Left lobe of liver (tissue), 2 donors: ENCODE measurements at regions not wholly inside any gene's neighbourhood (a gene's known extent, or its start where the extent isn't known, plus 50 kb on each side); places are given as distances from the start of the nearest gene placed in this dataset.

Experiments used
- ATAC-seq: fragments of 200-7000 bp; cut with Tn5 transposase; one replicate; pipeline ENCODE4 v1.9.1; 2020; ENCODE audit warnings: mild to moderate bottlenecking, moderate library complexity
- DNase-seq: peaks from one replicate; pipeline ENCODE4 v3.0.0-alpha.2; 2020; ENCODE audit warnings: low spot score
- donor health status: DM: no; HTN: no; CAD: no; lungs with moderate emphysema.
- donor health status: DM: no; HTN: yes; CAD: no.

GRCh38 chr1:229098903-229099578 is 171.9 kb upstream of the RAB4A start:
- DNase-seq (peak; percentile 87), ATAC-seq (peak; percentile 89)

DNA sequence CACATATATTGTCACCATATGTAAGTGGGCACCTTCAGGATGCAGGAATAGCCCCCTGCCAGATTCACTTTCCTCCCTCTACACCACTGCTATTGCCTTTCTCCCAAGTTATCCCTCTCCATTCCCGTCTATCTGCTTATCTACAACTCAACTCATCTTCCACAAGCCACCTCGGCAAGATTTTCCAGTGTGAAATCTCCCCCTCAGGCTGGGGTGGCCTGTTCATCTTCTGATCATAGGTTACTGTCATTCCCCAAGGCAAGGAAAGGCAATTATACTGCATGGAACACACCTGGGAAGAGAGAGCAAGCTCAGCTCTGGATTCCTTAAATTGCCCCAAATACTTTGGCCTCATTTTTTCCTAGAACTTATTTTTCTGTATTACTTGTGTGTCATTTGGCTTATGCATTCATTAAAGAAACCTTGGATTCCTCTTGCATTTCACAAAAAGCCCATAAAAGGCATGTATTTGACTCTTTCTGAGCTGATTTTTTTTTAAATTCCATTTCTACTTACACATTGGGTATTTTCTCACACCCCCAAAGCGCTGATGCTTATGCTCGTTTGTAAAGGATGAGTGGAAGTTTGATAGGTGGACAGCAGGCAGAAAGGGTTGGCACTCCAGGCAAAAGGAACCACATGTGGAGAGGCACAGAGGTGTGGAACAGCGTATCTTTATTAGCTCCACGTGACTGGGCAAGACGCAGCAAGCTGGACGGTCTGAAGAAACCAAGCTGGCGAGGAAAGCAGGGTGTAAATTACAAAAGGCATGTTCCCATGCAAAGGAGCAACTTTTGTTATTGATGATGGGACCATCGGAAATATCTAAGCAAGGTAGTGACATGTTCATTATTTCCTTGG is 169.7 kb upstream of the RAB4A start:
- DNase-seq, result peak; percentile 37
- ATAC-seq, result no peak

GRCh38 chr1:229102741-229103391 is 168.0 kb upstream of the RAB4A start:
- ATAC-seq, result peak; percentile 44
- DNase-seq, result peak; percentile 71

DNA sequence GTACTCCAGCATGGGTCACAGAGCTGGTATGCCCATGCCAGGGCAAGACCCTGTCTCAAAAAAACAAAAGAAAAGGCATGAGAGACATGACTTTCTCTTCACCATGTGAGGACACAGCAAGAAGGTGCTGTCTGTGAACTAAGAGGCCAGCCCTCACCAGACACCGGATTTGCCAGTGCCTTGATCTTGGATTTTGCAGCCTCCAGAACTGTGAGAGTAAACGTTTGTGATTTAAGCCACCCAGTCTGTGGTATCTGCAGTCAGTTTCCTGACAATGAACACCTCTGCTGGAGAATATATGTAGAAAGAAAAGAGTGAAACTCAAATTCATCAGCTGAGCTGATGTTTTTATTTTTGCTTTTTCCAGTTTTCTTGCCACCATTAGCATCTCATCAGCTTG is 166.3 kb upstream of the RAB4A start:
- no peak for ATAC-seq
- no peak for DNase-seq

- peak; percentile 63 for ATAC-seq
- peak; percentile 90 for DNase-seq
These were observed 165.8 kb upstream of the RAB4A start for GRCh38 chr1:229105109-229105508.

GRCh38 chr1:229105822-229106525 is 164.9 kb upstream of the RAB4A start:
- DNase-seq, result peak; percentile 40
- ATAC-seq, result no peak

- ATAC-seq (peak; percentile 17), DNase-seq (peak; percentile 48)
These were observed 164.3 kb upstream of the RAB4A start for GRCh38 chr1:229106526-229107125.

DNA sequence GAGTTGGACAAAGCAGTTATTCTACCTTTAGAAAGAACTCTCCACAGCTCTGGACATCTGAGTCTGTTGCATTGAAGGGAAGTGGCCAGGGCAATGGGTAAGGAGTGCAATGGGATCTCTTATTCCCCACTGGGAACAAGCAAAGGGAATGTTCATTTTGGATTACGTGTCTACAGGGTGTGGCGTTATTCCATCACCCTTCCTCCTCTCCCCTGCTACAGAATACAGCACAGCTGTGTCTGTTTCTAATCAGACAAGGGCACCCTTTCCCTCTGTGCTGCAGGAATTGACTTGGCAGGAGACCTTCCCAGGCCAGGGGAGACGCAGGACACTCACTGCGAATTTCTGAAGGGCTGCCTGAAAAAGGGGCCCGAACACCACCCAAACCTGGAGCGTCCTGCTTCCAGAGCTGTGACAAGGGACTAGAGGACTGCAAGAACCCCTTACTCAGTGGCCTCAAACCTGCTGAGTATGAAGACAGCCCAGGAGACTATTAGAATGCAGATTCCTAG is 163.6 kb upstream of the RAB4A start:
- ATAC-seq, result peak; percentile 0
- DNase-seq, result peak; percentile 41

- ATAC-seq (no peak), DNase-seq (peak; percentile 12)
These were observed 162.9 kb upstream of the RAB4A start for GRCh38 chr1:229107972-229108371.

- no peak for DNase-seq
These were observed 162.2 kb upstream of the RAB4A start for GRCh38 chr1:229108598-229109201.

DNA sequence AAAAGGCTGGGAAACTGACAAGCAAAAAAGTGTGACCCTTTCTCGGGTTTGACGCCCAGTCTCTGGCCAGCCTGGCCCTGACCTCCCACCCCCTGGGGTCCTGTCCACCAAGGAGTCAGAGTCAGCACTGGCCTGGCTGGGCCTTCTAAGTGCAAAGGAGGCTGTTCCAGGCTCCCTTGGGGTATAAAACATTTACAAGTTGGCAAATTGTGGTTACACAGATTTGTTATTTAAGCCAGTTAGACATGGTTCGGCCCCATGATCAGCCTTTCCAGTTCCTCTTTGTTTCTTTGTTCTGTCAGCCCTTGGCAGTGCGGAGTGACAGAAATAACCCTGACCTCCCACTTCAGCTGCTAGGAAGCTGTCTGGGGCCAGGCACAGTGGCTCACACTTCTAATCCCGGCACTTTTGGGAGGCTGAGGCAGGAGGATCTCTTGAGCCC is 161.6 kb upstream of the RAB4A start:
- DNase-seq, result no peak
- peak; percentile 42 for ATAC-seq

More at GRCh38 chr1:229108598-229109201, 162.2 kb upstream of the RAB4A start:
- ATAC-seq, result peak; percentile 62

- ATAC-seq, result no peak
These were observed 159.9 kb upstream of the RAB4A start for GRCh38 chr1:229110986-229111385.

GRCh38 chr1:229111703-229112319 is 159.1 kb upstream of the RAB4A start:
- ATAC-seq, result peak; percentile 50

More at GRCh38 chr1:229110986-229111385, 159.9 kb upstream of the RAB4A start:
- DNase-seq, result no peak

GRCh38 chr1:229112832-229113548 is 157.9 kb upstream of the RAB4A start:
- ATAC-seq (no peak), DNase-seq (no peak)

More at GRCh38 chr1:229111703-229112319, 159.1 kb upstream of the RAB4A start:
- no peak for DNase-seq

- DNase-seq (no peak), ATAC-seq (no peak)
These were observed 156.6 kb upstream of the RAB4A start for GRCh38 chr1:229114315-229114714.

- DNase-seq (no peak), ATAC-seq (no peak)
These were observed 156.0 kb upstream of the RAB4A start for GRCh38 chr1:229114850-229115365.

DNA sequence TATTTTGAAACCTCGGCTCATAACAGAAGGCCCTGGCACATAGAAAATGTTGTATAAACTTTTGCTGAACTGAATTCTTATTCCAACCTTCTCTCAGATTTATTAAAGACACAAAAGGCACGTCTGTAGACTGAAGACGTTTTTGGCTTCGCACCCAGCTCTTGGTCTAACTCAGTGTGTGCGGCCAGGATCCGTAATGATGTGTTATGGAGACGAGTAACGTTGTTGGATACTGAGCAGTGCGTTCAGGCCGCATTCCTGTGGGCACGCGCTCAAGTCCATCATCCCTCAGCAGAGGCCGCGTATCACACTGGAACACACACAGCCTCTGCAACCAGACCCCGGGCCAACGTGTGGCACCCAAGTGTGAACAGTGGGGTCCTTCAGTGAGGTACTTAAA is 154.8 kb upstream of the RAB4A start:
- ATAC-seq (no peak), DNase-seq (no peak)

DNA sequence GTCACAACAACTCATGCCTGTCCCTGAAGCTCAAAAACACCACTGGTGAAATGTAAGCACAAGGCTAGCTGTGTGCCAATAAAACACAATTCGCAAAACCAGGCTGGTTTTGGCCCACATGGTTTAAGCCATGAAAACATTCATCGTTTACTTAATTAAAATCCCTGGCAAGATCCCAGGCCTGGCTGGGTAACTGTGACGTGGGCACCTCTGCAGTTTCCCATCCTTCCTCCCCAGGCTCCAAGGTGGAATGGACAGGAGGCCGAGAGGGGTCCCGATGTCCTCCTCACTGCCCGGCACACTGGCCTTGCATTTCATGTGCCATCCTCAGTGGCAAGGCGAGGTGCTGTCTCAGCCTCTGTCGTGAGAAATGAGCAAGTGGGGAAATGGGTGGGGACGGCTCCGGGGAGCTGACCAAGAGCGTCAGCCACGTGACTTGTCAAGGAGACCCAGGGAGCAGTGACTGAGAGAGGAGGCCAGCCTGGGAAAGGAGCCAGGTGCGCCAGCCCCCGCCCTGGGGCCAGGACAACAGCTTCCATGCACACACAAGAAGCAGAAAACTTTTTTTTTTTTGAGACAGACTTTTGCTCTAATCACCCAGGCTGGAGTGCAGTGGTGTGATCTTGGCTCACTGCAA is 153.1 kb upstream of the RAB4A start:
- ATAC-seq, result peak; percentile 77

More for the DNA sequence above, 153.1 kb upstream of the RAB4A start:
- peak; percentile 90 for DNase-seq
